Esophagus muscularis mucosa (tissue), 3 donors: ENCODE measurements at regions not wholly inside any gene's neighbourhood (a gene's known extent, or its start where the extent isn't known, plus 50 kb on each side); places are given as distances from the start of the nearest gene placed in this dataset.

Experiments used
- CTCF ChIP-seq, 3 experiments: fragments of 200-600 bp in 2 of 3; fragments of 450-650 bp in 1 of 3; sonication (generic) in 2 of 3; IDR thresholded peaks; one replicate each; pipeline ENCODE4 v1.5.1; 2017 to 2019; ENCODE audit warnings: antibody characterized with exemption in 3 of 3, mild to moderate bottlenecking in 2 of 3, moderate library complexity in 1 of 3
- POLR2A ChIP-seq: fragments of 450-650 bp; IDR thresholded peaks from one replicate; pipeline ENCODE4 v1.6.1; 2017; ENCODE audit warnings: antibody characterized with exemption, moderate library complexity, mild to moderate bottlenecking, low read depth

DNA sequence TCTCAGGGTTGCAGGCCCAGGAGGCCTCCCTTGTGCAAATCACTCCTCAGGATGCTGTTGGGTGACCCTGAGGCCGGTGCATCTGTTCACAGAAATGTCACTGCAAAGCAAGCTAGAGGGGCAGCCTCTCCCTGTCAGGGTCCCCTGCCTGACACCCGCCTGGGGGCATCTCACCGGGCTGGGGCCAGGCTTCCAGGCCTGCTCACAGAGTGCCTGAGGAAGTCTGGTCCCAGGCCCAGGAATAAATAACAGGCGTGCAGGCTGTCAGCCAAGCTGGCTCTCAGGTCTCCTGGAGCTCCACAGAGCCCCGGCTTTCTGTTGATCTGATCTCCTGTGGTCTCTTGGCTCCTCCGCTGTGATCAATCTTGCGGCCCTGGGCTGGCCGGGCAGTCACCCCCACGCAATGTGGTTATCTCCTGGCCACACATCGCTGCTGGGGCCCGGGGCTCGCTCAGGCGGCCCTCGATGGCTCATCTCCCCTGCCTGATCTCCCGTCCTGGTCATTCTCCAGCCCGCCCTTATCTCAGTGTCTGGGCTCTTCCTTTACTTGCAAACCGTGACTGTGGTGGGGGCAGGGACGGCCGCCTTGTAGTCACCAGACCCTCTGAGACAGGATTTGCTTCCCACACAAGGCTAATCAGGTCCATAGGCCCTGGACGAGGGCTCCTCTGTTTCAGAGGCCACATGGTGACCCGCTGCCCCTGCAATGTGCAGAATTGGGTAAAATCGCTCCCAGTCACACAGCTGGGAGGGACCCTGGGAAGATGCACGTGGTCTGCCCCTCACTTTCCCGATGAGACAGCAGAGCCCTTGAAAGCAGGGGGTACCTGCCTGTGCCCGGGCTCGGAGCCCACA is 231.2 kb upstream of the GSE1 start:
- TF ChIP-seq CTCF (IDR thresholded peaks at IDR 0.05): no peak
- TF ChIP-seq POLR2A: no peak
